Limb (tissue), 2 donors: ENCODE measurements at regions not wholly inside any gene's neighbourhood (a gene's known extent, or its start where the extent isn't known, plus 50 kb on each side); places are given as distances from the start of the nearest gene placed in this dataset.

ENCODE experiments used
- DNase-seq, 2 donors: peaks; one replicate each; pipeline ENCODE4 v3.0.0-alpha.2; 2016; ENCODE audit errors: extremely low spot score in 2 of 2

DNA sequence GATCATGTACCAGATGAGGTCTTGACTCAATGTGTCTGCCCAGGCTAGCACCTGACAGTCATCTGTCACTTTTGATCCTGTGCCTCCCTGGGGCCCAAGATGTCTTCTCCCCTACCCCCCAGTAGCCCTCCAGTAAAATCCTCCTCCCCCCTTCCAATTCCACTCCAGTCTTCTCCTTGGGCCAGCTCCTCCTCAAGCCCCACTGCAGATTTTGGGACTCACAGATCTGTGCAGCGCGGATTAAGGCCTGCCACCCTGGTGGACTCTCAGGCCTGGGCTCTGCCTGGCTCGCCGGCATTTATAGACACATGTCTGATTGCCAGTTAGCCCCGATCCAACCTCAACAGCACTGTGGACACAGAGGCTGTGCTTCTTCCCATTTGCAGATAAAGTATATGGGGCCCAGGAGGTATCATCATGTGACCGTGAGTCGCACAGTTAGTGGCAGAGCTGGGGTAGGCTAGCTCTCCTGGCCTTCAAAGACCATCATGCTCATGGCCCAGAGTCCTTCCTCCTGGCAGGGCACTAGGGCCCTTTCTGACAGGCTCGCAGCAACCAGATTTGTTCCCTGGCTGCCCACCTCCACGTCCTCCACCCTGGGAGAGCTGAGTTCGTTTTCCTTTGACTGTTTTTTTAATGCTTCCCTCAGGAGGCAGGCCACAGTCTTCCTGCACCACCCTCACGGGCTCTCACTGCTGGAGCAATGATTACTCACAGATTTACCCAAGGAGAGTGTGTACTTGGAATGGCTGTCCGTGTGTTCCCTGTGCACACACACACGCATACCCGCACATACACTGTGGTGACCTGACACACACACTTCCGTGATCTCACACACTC is 98.3 kb upstream of the DIO3 start:
- DNase-seq: no peak

DNA sequence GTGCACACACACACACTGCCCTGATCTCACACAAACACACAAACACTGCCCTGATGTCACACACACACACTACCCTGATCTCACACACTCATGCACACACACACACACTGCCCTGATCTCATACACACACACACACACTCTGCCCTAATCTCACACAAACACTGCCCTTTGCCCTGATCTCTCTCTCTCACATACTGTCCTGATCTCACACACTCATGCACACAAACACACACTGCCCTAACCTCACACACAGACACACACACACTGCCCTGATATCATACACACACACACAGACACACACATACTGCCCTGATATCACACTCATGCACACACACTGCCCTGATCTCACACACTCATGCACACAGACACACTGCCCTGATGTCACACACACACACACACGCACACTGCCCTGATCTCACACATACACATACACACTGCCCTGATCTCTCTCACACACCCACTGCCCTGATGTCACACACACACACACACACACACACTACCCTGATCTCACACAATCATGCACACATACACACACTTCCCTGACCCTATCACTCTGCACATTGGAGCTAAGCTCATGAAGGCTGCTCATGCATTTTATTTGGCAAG is 97.6 kb upstream of the DIO3 start:
- no peak for DNase-seq

DNA sequence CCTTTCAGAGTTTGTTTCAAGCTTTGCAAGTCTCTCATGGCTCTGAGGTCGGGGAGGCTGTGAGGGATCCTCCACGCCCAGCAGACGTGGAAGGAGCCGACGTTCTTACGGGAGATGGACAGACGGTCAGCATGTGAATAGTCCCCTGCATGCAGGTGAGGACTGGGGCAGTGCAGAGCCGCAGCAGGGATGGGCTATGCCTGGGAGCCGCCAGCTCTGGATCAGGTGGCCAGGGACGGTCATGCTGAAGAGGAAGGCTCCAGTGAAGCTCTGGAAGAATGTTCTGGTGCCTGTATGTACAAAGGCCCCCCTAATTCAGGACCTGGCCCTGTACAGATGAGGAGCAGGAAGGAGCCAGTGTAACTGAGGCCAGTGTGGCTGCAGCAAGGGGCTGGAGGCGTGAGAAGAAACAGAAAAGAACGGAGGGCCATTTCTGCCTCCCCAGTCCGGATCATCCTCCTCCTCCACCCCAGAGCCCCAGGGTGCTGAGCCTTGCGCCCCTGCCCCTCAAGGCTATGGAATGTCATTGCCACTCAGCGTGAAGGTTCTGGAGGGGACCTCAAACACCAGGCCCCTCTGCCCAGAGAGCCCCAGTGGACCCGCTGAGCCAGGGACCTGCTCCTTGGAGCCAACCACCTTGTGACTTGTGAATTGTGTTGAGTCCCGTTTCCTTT is 96.8 kb upstream of the DIO3 start:
- no peak for DNase-seq

DNA sequence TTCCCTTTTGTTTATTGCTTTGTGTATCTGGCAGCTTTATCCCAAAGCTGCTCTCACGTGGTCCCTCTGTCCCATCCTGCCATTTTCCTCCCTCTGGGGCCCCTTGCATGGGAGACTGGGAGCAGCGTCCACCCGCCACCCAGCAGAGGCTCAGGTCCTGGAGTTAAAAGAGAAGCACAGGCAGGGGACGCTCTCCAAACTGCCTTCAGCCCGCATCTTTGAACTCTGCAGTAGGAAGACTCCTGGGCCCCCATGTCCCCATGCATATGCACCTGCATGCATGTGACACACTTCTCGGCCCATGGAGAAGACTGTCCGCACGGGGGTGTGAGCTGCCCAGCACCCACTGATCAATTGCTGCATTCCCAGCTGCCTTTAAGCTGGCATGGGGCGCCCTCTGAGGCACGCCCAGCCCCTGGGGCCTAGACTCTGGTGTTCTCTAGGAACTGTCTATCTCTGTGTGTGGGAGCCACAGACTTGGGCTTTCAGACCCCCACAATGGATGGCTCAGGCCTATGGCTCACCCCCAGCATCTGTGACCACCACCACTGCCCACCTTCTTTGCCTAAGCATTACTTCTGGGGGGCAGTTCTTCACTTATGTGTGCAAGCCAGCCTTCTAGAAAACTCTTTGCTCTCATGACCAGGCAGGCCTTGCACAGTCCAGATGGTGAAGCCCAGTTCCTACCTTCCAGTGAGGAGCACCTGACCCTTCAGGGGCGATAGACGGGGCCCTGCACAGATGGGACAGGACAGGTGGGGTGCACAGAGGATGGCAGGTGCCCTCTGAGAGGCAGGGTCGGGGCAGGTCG is 96.1 kb upstream of the DIO3 start:
- no peak for DNase-seq

DNA sequence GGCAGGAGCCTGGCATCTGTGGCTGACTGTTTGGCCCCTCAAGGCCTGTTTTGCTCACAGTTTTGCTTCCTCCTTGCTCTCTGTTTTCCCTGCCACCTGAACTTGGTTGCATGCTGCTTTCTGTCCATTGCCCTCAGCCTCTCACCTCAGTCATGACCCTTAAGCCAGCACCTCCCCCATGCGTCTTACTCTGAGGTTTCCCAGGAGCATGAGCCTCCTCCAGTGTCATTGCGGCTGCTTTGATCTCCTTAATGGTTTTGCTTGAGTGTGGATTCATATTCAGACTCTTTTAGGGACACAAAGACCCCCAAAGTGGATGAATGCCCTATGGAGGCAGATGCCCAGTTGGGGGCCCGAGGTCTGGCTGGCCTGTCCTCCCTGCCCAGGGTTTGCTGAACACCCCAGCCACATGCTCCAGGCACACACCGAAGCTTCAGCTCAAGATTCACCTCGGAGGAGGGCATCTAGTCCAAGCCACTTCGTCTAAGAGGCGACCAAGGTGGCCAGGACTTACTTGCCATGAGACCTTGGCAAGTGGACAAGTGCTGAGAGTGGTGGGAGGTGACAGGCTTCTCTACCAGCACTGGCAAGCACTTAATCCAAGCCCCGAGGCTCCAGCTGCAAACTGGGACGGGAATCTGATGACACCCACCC is 95.4 kb upstream of the DIO3 start:
- DNase-seq: no peak

DNA sequence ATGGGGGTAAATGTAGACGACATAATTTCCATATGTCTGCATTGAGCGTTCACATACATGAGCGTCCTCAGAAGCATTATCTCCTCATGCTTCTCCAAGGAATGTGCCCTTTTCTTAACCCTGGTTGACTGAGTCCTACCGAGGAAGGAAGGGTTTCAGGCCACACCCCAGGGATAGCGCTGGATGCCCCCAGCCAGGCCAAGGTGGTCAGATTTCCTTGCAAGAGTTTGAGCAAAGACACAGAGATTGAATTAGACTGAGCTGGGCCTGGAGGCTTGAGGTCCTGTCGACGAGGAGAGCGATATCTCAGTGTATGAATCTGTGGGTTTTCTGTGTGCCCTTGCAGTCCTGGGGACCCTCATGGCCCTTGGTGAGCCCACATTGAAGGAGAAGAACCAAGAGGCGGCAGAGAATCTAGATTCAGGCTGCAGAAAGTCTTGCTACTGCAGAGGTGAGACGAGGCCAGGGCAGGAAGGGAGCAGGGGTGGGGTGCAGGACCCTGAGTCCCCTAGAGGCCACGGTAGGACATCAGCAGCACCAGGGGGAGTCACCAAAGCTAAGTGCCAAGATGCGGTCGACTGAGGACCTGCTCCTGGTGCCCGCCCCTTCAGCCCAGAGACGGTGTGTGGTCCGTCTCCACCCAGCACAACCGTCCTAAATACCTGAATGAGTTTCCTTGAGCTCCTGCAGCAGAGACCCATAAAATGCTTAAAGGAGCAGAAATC is 94.7 kb upstream of the DIO3 start:
- no peak for DNase-seq

DNA sequence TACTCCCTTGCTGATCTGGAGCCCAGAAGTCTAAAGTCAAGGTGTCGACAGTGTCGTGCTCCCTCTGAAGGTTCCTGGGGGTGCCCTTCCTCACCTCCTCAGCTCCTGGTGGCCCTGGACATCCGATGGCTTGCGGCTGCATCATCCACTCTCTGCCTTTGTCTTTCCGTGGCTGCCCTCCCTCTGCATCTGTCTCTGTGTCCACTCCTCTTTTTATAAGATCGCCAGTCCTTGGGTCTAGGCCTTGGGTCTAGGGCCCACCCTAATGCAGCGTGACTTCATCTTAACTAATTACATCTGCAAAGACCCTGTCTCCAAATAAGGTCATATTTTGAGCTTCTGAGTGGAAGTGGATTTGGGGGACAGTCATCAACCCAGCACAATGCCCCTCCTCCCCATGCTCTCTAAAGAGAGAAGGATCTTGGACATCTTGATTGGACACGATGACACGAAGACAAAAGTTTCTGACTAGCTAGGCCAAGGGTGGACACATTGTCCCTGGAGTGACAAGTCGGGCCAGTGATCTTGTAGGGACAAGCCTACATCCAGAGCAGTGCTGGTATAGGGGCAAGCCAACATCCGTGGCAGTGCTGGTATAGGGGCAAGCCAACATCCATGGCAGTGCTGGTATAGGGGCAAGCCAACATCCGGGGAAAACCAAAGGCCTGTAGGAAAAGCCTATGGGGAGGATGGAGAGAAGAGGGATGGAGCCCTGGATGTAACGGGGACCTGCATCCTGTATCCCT is 93.9 kb upstream of the DIO3 start:
- no peak for DNase-seq

DNA sequence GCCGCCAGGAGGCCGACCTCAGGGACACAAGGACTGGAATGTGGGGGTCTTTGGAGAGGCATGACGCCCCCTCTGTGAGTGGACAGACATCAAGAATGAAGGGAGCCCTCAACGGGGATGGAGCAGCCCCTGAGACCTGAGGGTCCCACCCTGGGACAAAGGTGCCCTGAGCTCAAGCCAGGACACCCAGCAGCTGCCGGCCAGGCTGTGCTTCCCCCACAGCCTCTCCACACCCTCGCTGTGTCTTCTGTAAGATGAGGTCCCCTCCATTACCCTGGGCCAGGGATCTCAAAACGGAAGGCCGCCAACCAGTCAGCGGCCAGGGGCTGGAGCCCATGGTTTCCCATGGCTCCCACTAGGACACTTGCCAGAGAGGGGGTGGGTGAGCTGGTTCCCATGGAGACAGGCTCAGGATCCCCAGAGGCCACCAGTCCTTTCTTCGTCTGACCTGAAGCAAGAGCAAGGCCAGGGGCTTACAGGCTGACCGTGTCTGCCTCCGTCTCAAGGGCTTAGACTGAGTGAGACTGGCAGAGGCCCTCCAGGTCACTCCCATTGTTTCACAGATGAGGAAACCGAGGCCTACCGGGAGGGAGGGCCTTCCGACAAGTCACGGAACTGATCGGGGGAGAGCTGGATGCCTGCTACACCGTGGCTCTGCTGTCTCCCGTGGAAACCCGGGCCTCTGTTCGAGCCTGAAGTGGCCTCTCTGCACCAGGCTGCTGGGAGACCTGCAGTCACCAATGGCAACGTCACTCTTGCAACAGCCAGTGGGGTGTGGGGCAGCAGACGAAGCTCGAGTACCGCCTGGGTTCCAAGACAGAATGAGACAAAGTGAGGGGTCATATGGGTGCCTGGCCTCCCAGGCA is 91.7 kb upstream of the DIO3 start:
- DNase-seq: no peak

DNA sequence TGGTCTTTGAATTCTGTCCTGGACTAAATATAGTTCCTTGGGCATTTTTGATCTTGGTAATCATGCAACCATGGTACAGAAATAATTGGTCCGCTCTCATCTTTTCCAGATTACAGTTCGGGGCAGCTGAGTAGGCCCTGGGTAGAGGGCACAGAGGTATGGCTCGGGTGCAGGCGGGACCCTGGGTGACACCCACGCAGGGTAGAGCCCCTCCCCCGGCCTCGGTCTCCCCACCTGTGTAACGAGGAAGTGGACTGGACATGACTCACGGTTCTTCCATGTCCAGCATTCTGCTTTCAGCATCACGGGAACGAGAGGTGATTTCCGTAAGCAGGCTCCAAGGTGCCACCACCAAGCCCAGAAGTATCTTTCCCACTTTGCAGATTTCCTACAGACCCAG is 91.0 kb upstream of the DIO3 start:
- DNase-seq: no peak

DNA sequence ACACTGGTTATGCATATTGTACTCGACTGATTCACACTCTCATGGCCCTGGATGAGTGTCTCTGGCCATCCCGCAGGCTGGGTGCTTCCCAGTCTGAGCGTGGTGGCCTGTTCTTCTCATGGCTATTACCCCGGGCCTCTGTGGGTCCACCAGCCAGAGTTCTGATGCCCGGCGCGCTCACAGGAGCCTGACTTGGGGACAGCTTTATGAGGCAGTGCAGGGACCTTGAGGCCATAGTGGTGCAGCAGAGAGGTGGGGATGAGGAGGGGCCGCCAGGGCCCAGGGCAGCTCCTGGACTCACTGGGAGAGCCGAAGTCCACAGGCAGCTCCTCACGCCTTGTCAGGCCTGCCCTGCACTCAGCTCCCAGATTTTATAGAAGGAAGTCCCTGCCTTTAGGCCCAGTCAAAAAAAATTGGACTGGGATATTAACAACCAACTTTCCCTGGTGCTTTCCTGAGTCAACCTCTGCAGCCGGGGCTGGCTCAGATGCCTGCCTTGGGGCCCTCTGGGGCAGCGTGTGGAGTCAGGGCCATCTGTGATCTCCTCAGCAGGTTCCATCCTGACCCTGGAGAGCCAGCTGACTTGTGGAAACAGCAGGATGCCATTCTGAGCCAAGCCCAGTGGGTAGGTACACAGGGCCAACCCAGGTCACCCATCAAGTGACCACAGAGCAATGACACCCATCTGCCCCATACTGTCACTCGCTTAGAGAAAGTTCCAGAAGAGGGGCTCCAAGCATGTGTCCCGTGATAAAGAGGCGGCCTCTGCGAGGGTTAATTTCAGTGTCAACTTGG is 89.4 kb upstream of the DIO3 start:
- no peak for DNase-seq

DNA sequence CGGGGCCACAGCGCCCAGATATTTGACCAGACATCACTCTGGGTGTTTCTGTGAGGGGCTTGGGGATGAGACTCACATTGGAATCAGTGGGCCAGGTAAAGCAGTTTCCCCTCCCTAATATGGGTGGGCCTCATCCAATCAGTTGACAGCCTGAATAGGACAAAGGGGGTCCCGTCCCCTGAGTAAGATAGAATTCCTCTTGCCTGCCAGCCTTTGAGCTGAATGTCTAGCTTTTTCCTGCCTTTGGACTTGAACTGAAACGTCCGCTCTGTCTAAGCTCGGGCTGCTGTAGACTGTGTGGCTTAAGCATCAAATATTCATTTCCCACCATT is 88.8 kb upstream of the DIO3 start:
- DNase-seq: no peak

DNA sequence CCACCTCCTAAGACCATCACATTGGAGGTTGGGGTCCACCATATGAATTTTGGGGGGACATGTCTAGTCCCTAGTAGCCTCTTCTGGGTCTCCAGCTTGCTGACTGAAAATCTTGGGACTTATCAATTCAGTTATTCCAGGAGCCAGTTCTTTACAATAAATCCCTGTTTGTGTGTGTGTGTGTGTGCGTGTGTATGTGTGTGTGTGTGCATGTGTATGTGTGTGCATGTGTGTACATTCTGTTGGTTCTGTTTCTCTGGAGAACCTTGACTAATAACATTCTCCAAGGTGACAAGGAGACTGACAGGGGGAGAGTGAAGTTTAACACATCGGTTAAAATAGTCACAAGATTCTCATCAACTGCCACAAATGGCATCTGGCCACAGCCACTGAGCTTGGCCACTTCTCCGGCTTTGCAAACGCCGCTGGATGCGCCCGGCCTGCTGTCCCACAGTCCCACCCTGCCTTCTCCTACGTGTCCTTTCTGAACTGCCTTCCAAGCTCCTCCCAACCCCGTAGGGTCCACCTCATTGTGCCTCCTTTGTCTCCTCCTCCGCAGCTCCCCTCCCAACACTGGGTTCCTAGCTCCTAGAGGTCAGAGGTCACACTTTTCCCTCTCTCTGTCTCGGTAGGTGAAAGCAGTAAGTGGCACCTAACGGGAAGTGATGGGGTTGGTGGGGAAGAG is 88.1 kb upstream of the DIO3 start:
- DNase-seq: no peak

DNA sequence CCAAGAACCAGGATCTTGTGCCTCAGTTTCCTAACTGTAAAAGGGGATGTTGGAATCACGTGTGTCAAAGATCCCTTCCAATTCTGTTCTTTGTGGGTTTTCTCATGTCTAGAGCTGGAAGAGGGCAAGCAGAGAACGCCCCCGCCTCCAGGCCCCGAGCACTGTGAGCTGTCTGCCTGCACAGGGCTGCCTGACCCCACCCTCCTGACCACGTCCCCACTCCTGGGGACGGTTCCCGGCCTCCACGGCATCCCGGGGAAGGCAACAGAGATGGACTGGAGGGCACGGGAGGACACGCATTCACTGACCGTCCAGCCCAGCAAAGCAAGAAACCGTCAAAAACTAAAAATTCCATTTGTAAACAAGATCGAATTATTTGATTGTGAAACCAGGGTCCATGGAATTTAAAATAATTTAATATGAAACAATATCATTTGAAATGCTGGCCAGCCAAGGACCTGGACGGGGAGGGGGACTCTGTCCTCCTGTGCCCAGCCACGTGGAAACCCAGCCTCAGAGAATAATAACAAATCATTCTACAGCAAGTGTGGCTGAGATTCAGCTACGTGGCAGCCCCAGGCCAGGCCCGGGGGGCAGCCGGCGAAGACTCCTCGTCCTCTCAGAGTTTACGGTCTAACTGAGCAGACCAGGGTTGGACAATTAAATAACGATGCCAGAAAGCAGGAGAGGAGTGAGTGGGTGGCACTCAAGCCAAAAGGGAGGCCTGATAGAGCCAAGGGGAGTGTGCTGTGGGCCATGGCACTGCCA is 87.3 kb upstream of the DIO3 start:
- peak in 1 of 2 donors; percentile 14 for DNase-seq

DNA sequence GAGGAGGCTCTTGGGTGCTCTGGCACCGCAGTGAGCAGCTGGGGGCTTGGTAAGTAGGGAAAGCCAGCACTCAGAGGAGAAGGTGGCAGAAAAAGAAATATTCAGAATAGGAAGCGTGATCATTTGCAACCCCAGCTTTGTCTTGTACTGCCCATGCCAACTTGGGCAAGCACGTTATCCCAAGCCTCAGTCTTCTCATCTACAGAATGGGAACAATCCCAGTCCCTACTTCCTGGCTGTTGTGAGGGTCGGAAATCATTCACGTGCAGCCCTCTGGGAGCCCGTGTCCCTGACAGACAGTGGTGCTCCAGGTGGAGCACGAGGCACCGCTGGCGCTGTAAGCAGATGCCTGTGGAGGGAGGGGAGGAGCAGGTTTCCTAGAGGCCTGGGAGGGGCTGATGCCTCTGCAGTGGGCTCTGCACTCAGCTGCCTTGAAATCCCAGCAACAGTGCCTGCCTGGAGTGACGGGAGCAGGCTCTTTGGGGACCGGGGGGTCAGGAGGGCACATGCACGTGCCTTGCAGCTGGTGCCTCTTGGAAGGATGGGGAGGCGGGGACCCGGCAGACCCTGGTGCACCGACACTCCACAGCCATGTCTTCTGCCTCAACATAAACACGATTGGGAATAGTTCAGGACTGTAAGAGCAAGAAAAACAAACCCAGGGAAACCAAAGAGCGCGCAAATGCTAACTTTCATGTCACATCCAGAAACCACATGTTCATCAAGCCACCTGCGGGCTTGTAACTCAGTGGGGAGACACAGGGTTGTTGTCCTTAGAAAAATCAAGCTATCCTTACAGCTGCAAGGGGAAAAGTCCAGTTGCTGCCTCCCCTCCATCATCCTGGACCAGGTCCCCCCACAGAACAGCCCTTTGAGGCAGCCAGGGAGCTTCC is 86.5 kb upstream of the DIO3 start:
- DNase-seq: peak in 1 of 2 donors; percentile 38

DNA sequence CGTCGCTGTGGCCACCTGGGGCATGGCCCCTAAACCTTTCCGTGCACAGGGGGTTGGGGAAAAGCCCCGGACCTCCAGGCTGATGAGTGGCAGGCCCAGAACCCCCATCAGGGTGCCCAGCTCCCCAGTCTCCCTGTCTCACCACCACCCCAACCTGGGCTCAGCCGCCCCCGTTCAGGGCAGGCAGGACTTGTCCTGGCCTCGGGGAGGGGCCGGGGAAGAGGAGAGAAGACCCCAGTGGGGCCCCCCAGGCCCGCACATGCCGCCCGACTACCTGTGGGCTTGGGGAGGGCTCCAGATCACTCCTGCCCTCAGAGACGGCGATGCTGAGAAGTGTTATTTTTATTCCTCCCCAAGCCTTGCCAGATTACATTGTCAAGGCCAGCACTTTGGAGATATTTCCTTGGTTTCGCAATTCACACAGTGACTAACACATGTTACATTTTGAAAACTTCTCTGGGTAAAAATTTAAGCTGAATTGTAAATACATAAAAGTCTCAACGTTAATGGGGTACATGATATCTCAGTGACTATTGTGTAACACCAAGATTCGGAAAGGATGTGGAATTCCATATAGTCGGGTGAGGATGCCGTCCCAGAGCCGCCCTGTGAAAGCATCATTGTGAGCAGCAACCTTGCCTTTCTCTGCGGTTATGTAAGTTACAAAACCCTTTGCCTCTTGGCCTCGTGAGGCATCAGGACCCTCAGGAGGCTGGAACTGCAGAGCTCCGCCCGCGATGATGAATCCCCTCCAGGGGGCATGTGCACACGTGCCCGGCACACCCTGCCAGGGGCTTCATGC is 85.6 kb upstream of the DIO3 start:
- DNase-seq: peak in 1 of 2 donors; percentile 19
